GM21423 (cell line): ENCODE measurements at regions not wholly inside any gene's neighbourhood (a gene's known extent, or its start where the extent isn't known, plus 50 kb on each side); places are given as distances from the start of the nearest gene placed in this dataset.
"Not testable (repeated sequence)": the region's sequence is repeated elsewhere in the genome, so short reads cannot be mapped to it uniquely, and the experiment has no call there.

Experiments
- ATAC-seq: cut with Tn5 transposase; IDR thresholded peaks from one replicate; pipeline ENCODE4 v1.9.1; 2021; ENCODE audit warnings: mild to moderate bottlenecking, moderate library complexity; ENCODE audit not compliant: unreplicated experiment

GRCh38 chr5:166062719-166063118 lies 2228.7 kb upstream of the WWC1 start:
- ATAC-seq, result no peak

GRCh38 chr5:166063261-166063660 lies 2228.2 kb upstream of the WWC1 start:
- no peak for ATAC-seq

GRCh38 chr5:166068547-166069335 lies 2222.7 kb upstream of the WWC1 start:
- ATAC-seq, result no peak

GRCh38 chr5:166073901-166074581 lies 2217.4 kb upstream of the WWC1 start:
- ATAC-seq, result no peak

- ATAC-seq, result no peak
Measured at GRCh38 chr5:166074582-166075481, 2216.6 kb upstream of the WWC1 start.

GRCh38 chr5:166083183-166083959 lies 2208.1 kb upstream of the WWC1 start:
- no peak for ATAC-seq

GRCh38 chr5:166086568-166086967 lies 2204.9 kb upstream of the WWC1 start:
- no peak for ATAC-seq

- ATAC-seq, result no peak
Measured at GRCh38 chr5:166088389-166089039, 2202.9 kb upstream of the WWC1 start.

- ATAC-seq, result no peak
Measured at GRCh38 chr5:166091931-166092330, 2199.5 kb upstream of the WWC1 start.

- ATAC-seq, result no peak
Measured at GRCh38 chr5:166093312-166093711, 2198.1 kb upstream of the WWC1 start.

- ATAC-seq, result no peak
Measured at GRCh38 chr5:166102947-166103346, 2188.5 kb upstream of the WWC1 start.

GRCh38 chr5:166111021-166111420 lies 2180.4 kb upstream of the WWC1 start:
- ATAC-seq, result no peak

- no peak for ATAC-seq
Measured at GRCh38 chr5:166117072-166118066, 2174.1 kb upstream of the WWC1 start.

- ATAC-seq, result no peak
Measured at GRCh38 chr5:166119506-166119905, 2171.9 kb upstream of the WWC1 start.

GRCh38 chr5:166123717-166124116 lies 2167.7 kb upstream of the WWC1 start:
- ATAC-seq, result no peak

GRCh38 chr5:166127766-166128570 lies 2163.5 kb upstream of the WWC1 start:
- no peak for ATAC-seq

- not testable (repeated sequence) for ATAC-seq
Measured at GRCh38 chr5:166145107-166145506, 2146.3 kb upstream of the WWC1 start.

- no peak for ATAC-seq
Measured at GRCh38 chr5:166163996-166164610, 2127.3 kb upstream of the WWC1 start.
